GM19025 (cell line): ENCODE measurements at regions not wholly inside any gene's neighbourhood (a gene's known extent, or its start where the extent isn't known, plus 50 kb on each side); places are given as distances from the start of the nearest gene placed in this dataset.

ENCODE experiments used
- ATAC-seq: cut with Tn5 transposase; IDR thresholded peaks from one replicate; pipeline ENCODE4 v1.9.1; 2021; ENCODE audit warnings: mild to moderate bottlenecking, low read depth, moderate library complexity; ENCODE audit not compliant: unreplicated experiment

- ATAC-seq = no peak
Observed at GRCh38 chr15:25987638-25988037, 124.5 kb upstream of the ATP10A start.

- ATAC-seq = no peak
Observed at GRCh38 chr15:25985165-25985564, 122.0 kb upstream of the ATP10A start.

- ATAC-seq = no peak
Observed at GRCh38 chr15:25982736-25983135, 119.6 kb upstream of the ATP10A start.

DNA sequence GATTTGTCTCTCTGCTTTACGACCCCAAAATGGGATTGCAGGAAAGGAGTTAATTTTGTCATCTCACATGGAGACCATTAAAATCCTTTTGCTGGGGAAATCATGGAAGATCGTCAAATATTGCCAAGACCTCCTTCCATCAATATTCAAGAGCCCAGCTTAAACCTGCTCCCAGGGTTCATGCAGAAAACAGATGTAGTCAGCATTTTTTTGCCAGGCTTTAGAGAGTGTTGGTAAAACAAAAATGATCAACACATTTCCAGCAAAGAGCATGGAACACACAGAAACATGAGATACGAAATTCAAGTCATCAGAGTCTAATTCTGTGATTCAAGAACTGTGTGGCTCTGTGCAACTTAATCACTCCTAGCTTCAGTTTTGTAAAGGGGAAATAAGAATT is 118.0 kb upstream of the ATP10A start:
- ATAC-seq = no peak

DNA sequence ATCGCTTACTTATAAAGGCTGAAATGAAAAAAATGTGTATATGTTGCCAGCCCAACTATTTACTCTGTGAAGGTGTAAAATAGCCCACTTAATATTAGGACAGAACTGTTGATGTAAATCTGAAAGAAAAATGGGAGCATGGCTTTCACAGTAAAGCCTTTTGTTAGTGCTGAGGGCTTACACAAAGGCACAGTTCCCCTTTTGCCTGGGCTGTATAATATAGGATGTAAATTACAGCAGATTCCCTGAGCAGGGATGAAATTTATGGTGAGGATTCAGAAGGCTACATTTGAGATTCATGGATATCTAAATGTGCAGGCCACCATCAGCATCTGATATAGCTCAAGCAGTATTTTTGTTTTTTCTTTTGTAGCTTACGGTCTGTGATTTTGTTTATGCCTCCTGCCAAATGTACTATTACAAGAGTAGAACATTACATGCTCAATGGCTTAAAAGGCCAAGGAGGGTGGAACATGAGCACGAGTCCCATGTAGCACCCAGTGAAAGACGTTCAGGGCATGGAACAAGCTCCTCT is 109.1 kb upstream of the ATP10A start:
- ATAC-seq = no peak

DNA sequence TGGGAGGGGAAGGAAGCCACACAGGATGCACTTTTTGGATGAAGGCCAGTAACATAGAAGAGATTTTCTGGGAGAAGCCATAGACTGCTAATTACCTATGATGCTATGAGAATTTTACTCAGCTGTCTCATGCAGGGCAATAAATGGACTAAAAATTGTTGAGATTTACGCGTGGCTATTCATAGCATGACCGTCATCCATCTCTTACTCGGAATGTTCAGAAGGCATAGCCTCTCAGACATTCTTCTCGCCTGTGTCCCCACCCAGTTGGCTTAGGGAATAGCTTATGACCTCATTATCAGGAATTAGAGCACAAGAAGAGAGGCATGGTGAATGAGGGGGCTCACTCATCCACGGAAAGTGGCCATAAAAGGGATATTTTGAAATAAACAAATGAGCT is 107.9 kb upstream of the ATP10A start:
- ATAC-seq = no peak

- ATAC-seq = no peak
Observed at GRCh38 chr15:25969886-25970285, 106.8 kb upstream of the ATP10A start.

- ATAC-seq = no peak
Observed at GRCh38 chr15:25967116-25967515, 104.0 kb upstream of the ATP10A start.

GRCh38 chr15:25965326-25965725 is 102.2 kb upstream of the ATP10A start:
- no peak for ATAC-seq

GRCh38 chr15:25960273-25960672 is 97.1 kb upstream of the ATP10A start:
- no peak for ATAC-seq

DNA sequence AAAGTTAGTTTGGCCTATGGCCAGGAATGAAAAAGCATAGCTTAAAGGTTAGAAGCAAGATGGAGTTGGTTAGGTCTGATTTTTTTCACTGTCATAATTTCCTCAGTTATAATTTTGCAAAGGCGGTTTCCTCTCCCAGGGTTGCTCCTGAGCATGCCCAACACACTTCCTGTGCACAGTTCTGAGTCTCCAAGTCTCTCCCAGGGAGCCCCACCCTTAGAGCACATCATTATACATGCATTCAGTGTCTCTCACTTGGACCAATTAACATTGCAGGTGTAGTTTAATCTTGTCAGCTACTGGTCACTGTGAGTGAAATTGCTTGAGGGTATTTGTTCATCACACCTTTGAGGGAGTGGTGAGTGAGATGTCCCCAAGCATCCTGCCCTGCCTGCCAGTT is 96.0 kb upstream of the ATP10A start:
- no peak for ATAC-seq

- no peak for ATAC-seq
Observed at GRCh38 chr15:25955628-25956027, 92.5 kb upstream of the ATP10A start.

- no peak for ATAC-seq
Observed at GRCh38 chr15:25954398-25954797, 91.3 kb upstream of the ATP10A start.

DNA sequence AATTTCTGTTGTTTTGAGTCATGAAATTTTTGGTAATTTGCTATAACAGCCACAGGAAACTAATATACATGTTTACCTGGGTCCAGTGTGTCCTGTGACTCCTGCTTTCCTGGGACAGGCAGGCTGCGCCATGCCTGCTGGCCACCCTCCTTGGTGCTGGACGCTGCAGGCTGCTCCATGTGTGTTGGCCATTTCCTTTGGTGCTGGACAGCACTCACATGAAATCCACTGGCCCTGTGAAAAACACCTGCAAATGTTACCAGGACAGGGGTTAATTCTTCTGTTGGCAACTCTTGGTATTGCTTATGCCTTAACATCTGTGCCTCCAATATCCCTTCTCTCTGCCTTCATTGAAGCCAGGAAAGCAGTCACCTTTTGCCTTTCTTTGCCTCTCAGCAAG is 86.9 kb upstream of the ATP10A start:
- no peak for ATAC-seq

- no peak for ATAC-seq
Observed at GRCh38 chr15:25947323-25948314, 84.5 kb upstream of the ATP10A start.

DNA sequence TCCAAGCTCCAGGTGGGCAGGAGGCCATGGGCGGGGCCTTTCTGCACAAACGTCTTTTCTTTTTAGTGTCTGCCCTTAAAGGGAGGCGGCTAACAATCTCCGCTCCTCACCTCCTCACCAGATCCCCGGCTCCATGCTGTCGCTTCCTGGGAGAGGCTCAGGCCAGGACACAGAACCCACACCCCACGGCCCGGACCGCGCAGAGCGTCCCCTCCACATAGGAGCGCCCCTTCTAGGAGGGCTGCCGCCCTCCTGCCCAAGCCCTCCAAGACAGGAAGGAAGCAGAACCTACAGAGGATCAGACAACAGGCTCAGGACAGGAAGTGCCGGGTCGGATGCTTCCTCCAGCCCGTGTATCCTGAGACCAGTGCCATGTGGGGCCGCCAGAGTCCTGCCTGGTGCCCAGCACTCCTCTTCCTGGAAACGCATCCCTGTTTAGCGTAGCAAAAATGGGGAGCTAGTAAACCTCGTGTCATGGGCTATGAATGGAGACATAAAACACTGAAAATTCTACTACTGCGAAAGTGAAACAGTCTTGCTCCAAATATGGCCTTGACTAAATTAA is 83.2 kb upstream of the ATP10A start:
- ATAC-seq = no peak

GRCh38 chr15:25944386-25944785 is 81.3 kb upstream of the ATP10A start:
- ATAC-seq = no peak

GRCh38 chr15:25943831-25944230 is 80.7 kb upstream of the ATP10A start:
- ATAC-seq = no peak

- ATAC-seq = peak; percentile 53
Observed at GRCh38 chr15:25939122-25939521, 76.0 kb upstream of the ATP10A start.

DNA sequence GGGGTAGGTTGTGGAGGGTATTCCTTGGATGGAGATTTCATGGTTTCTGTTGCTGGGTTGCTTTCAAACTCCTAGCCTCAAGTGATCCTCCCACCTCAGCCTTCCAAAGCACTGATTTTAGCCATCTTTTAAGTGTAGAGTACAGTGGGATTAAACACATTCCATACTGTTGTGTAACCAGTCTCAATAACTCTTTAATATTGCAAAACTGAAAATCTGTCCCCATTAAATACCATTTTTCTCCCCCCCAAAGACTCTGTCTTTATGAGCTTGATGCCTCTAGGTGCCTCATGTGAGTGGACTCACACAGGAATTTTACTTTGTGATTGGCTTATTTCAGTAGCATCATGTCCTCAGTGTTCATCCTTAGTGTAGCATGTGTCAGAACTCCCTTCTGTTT is 74.7 kb upstream of the ATP10A start:
- ATAC-seq = no peak

DNA sequence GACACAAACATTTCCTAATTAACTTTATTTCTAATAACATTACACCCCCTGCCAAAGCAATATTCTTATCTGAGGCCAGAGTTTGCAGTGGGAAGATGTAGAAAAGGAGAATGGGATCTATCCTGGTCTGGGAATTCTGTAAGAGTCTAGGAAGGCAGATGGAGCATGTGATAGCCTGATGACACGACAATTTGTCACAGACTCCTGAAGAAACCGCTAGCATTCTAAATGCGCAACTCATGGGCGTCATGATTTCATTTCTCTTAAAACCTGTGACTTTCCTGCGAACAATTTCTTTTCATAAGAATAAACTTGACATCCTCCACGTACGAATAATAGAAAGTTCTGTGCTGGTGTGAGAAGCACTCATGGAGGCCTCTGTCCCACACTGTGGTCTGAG is 72.9 kb upstream of the ATP10A start:
- no peak for ATAC-seq
